Stimulated activated CD8-positive, alpha-beta memory T cell treated with anti-CD3 and anti-CD28 coated beads, Interleukin-4, amount 100 ng/mL, for 48 hours (primary cell): ENCODE measurements at regions not wholly inside any gene's neighbourhood (a gene's known extent, or its start where the extent isn't known, plus 50 kb on each side); places are given as distances from the start of the nearest gene placed in this dataset.

Experiments used
- DNase-seq: peaks from one replicate; pipeline ENCODE4 v3.0.0-alpha.2; 2020

DNA sequence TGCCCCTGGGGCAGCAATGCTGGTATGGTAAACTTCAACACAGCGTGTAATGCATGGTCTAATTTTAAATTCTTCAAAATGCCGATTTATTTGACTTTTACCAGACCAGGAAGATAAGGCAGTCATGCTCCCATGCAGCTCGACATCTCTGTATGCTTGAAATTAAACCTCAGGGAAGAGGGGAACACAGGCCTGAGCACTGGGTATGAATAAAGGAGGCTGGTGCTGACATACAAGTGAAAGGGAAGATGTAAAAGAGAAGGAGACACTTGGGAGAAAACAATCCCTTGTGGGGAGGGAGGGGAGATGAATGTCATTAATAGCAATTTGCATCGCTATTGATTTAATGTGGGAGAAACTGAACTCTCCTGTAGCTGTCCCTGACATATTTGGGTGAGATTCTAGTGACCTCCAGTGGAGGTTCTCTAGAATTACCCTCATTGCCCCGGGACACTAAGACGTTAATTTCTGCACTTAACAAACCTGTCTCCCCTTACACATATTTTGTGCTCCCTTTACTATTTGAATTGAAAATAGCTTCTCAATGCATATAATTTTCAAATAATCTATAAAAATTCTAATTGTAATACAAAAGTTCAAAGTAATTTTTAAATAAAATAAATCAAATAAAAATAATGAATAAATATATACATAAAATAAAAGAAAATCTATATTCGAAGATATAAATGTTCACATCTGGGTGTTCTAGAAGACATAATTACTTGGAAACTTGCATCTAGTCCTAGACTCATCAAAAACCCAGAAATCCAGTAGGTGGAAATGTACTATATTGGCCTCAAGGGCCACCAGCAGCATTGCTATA lies 283.1 kb downstream of the LMX1A start:
- no peak for DNase-seq

DNA sequence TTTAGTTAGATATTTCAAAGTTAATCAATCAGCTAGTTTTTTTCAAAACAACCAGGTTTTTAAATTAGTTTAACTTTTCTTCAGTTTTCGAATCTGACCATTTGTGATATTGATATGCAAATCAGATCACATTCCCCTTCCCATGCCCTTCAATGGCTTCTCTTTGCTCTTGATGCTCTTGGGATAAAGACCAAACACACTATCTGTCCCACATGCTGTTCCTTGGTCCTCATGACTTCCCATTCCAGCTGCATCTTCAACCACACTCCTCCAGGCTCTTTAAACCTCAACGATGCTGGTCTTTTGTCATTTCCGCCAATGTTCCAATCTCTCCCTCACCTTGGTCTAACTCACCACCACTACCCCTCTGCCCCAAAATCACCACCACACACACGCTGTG lies 285.8 kb downstream of the LMX1A start:
- no peak for DNase-seq

DNA sequence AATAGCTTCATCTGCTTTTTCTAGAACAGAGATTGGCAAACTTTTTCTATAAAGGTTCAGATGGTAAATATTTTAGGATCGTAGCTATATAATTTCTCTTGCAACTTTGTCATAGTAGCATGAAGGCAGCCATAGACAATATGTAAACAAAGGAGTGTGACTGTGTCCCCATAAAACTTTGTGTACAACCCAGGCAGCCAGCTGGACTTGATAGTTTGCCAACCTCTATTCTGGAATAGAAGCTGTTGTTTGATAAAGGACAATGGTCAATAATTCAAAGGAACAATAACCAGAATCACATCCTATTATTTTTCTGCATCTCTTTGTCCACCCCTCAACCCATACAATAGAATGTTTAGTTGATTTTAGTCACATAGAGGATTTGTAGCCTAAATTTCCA lies 286.7 kb downstream of the LMX1A start:
- DNase-seq, result no peak

DNA sequence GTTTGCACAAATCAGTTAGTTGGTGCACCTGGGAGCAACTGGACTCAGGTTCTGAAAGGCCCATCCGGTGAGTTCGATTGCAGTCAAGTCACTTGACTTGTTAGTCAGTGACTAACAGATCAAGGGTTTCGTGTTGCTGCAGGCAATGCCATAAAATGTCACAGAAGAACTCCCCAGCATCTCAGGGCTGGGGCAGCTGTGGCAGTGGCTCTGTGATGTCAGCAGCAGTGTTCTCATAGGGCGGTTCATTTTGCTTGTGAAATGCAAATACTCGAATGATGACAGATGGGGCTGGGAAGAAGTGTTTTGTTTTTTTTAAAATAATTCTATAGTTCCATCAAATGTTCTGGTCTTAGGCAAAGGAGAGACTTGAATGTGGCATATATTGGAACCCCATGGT lies 287.8 kb downstream of the LMX1A start:
- DNase-seq, result no peak

DNA sequence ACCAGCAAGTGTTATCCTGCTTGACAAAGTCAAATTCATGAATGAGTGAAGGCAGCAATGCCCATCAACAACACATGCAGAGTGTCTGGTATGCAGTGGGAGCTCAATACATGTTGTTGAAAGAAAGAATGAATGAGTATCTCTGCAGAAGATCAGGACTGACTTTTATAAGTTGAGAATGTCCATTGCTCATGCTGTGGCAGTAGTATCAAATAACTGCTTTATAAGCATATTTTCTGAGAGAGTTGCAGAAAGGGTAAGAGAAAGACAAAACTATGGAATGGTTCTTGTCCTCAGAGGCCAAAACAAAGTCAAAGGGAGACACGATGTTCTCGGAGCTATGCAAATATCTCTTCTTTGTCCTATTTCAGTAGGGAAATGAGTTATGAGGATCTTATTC lies 288.7 kb downstream of the LMX1A start:
- no peak for DNase-seq

DNA sequence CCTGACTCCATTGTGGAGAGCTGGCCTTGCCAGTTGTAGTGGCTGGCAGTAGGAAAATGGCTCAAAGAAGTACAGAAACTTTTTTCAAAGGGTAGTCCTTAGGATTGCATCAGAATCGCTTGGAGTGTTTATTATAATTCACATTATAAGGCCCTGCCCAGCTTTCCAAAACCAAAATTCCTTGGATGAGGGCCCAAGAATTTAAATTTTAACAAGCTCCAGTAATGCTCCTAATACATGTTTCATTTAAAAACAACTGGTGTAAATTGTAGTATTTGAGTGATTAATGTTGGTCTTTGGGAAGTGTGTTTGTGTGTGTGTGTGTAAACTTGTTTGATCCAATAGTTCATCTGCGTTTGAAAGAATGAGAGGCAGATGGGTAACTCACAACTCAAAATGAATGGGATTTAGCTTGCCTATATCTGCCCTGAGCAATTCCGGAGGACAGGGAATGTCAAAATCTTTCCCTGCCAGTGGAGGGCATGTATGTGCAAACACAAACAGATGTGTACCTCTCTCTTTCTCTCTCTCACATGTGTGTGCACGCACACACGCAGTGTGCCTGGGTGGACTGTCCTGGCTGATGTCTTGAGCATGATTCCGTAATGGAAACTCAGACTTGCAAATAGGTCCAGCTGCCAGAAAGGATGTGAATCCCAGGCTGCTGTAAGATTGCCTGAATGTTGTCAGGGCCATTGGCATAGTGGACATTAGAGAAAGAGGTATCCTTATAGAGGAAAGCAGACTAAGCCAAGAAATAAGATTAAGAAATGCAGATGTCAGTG lies 293.1 kb downstream of the LMX1A start:
- DNase-seq, result no peak

DNA sequence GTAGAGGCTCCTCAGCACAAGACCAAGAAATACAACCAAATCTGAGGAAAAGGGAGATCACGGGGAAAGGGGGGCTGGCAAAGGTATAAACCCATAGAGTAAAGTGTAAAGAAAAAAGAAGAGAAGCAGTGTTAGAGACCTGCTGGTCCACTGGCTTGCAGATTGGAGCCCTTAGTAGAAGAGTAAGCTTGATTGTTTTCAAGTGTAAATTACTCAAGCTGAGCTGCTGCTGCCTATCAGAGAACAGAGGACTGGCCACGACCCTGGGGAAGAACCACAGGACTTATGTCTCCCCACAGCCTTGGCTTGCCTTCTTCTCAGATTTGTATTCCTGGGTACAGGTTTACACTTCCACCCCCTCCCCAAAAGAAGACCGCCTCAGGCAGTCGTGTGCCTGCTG lies 294.2 kb downstream of the LMX1A start:
- DNase-seq, result no peak

DNA sequence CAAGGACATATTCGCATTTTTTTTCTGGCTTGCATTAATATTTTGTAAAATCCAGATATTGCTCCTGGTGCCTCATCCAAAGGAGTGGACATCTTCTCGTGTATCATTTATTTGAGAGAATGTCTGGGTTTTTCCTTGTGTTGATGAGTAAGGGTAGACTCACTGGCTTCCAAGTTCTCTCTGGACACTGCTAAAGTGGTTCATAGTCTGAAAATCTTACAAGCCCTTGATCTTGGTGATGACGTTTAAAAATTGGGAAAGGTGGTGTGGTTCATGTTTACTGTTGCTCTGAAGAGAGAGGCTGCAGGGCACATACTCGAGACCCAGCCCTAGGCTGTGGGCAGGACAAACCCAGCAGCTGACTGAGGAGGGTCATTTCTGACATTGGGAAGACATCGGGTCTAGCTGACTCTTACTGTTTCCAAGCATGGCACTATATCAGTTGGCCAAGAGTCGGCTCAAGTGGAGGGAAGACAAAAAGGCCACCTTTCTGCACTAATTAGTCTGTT lies 296.2 kb downstream of the LMX1A start:
- no peak for DNase-seq

DNA sequence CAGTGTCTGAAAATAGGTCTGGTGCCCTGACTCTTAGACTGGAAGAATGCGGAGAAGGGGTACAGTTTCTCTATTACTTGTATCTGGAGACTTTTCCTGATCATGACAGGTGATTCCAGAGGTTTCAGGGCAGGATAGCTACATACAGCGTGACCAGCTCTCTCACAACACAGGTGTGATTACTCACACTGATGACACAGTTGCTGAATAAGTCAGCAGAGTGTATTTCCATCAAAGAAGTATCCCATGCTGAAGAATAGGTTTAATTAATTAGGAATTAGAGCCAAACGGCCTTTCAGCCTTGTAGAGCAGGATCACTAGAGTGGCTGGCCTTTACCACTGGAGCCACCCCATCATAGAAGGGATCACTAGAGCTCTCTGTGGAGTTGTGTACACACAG lies 298.6 kb downstream of the LMX1A start:
- no peak for DNase-seq

DNA sequence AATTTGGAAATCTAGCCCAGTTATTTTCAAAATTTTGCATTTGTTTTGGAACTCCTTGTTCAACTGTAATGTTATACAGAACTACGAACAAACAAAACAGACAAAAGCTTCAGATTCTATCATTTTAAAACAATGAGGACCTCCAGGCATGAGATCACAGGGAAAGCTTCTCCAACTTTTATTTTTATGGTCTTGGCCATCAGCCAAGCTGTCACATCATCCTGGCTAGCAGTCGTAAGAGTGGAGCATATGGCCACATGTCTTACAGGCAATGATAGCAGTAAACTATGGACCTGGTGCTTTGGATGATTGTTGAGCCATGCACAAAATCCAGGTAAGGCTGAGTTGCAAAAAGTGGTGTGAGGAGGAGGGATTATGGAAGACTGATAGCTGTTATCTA lies 299.6 kb downstream of the LMX1A start:
- no peak for DNase-seq

DNA sequence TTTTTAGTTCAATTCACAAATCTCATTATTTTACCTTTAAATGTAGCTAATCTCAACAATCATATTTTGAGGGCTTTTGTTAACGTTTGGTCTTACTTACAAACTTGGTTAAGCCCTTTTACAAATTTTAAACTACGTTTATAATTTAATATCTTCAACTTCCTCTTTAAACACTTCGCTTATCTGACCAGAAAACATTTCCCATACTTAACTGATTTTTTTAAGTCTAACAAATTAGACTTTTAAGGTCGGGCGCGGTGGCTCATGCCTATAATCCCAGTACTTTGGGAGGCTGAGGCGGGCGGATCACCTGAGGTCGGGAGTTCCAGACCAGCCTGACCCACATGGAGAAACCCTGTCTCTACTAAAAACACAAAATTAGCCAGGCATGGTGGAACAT lies 300.9 kb downstream of the LMX1A start:
- no peak for DNase-seq

DNA sequence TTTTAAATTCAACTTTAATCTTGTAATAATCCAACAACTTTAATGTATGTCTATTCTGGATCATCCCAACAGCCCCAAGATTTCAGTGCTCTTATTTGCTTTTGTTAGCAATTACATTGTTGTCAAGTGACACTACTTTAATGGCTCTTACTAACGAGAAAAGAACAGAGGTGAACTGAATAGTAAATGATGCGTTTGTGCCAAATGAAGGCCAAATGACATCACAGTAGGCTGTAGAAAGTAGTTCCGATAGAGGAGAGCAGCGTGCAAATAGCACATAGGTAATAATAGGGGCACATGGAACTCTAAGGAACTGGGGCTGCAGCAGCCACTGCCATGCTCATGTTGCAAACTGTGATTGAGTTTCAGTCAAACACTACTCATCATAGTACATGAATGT lies 301.9 kb downstream of the LMX1A start:
- no peak for DNase-seq

DNA sequence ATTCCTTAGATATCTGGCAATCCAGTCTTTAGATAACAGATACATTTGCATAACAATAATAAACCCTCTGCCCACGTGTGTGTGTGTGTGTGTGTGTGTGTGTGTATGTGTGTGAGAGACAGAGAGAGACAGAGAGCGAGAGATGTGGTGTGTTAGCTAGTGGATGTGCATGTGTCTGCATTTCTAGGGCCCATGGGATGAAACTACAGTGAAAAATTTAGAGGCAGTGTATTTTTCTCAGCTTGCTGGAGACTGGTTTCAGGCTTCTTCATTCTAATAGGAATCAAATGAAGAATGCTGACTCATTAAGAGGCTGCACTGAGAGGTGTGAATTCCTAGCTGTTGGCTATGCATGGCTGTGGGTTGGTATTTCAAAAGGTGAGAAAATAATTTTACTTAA lies 303.2 kb downstream of the LMX1A start:
- no peak for DNase-seq

DNA sequence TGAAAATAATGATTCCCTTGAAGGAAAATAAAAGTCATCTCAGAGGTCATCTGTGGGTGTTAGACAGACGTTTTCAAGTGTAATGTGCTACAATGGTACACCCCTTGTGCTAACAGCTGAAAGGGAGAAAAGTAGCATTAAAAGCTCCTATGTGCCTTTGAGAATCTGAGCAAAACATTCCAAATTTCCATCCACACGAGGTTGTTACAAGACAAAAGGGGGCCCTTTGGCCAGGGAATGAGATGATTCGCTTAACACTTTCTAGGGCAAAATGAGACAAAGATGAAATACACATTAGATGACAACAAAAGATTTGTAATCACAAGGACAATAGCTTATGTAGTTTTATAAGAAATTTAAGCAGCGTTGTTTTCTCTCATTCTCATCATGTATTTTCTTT lies 303.6 kb downstream of the LMX1A start:
- DNase-seq, result no peak

DNA sequence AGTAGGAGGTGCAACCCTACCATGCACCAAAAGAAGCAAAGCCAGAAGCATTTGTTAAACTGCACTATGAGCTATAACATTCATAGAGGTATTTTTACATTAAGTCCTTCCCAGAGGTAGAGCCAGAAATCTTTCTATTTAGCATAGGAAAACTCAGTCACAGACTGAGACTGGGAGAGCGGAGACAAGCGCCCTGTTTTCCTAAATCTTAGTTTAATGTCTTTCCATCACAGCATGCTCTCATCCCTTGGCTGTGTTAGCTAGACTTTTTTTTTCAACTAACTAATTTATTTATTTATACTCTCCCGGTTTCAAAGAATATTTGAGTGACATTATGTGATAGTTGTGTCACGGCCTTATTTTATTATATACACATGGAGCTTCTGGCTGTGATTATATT lies 304.1 kb downstream of the LMX1A start:
- DNase-seq, result no peak

DNA sequence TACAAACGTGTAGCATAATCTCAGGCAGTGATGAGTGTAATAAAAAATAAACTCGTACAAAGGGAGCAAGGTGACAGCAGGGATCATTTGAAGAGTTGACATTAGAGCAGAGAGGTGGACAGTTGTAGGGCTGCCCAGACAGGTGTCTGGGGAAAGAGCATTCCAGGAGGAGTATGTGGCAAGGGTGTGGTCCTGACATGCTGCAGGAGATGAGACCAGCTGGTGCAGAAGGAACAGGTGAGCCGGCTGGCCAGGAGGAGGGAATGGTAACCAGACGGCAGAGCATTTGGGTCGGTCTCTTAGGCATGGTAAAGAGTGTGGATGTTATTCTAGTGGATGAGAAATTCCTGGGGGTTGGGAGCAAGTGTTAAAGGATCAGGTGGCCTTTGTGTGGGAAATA lies 306.3 kb downstream of the LMX1A start:
- no peak for DNase-seq

DNA sequence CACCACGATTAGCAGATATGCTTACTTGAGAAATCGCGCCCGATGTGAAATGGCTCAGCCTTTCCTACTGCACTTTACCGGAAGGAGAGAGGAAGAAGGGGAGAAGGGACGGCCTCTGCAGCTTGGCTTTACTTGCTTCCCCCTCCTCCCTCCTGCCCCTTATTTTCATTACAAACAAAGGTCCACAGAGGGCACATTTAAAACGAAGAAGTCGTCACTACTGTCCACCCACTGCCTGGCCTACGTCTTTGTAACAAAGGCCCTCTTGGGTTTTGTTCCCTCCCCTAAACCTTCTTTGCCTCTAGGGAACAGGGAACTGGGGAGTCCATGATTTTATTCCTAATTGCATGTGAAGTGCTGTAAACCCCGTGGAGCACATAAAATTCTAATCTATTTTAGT lies 308.5 kb downstream of the LMX1A start:
- no peak for DNase-seq

DNA sequence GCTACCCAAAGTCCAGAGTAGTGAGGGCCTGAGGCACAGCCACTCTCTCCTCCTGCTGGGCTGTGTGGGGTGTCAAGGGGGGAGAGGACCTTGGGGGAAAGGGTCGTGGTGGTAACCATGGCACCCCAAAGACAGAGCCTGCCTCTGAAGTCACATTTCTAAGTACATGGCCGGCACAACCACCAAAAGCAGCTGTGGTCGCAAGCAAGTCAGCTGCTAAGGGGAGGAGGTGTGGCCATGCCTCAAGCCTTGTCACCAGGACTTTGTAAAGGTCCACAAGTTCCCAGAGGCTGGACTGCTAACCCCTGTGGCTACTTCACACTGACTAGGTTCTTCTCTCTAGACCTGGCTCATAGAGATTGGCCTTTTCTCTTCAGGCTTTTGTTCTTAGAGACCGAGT lies 310.6 kb downstream of the LMX1A start:
- no peak for DNase-seq

DNA sequence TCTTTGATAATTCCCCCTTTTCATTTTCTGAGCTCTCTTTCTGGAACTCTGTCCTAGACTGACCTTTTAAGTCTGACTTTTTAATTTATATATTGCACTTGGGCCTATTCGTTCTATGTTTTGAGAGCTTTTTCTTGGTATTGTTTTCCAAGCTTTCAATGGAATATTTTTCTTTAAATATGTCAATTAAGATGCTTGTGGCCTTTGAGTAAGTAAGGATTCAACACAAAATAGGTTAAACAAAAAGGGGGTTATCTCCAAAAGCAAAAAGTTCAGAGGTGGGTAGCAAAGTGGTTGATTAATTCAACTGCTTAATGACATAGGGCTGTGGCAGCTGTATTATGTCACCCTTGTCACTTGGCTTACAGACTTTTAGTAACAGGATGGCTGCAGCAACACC lies 315.9 kb downstream of the LMX1A start:
- DNase-seq, result no peak

DNA sequence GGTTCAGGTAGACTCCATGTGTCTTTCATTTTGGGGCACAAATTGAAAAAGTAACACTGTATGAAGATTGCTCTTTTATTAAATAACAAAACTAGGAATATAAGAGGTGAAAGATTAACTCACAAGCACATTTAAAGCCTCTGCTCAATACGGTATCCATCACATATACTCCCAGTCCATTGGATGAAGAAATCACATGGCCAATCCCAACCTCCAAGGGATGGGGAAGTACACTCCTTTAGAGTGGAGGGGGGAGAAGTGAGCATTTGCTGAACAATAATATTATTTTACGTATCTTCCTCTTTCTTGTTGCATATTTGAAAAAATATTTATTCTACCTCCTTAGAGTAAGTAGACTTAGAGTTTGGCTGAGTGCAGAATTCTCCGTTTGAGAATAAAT lies 316.5 kb downstream of the LMX1A start:
- no peak for DNase-seq

DNA sequence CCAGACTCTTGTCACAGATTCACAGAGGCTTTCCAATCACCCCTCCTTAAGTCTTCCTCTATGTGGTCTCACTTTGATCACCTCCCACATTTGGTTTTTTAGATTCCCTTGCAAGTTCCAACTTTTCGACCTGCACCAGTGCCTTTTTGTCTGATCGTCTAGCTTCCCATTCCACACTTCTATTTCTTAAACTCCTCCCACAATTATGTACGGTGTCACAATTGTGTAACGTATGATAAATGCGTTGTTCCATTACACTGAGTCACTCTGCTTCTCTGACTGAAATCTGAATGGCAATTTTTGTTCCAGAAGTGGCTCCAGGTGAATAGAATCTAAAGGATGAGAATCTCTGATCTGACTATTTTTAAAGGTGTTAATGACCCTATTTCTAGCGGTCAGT lies 320.1 kb downstream of the LMX1A start:
- DNase-seq, result no peak

DNA sequence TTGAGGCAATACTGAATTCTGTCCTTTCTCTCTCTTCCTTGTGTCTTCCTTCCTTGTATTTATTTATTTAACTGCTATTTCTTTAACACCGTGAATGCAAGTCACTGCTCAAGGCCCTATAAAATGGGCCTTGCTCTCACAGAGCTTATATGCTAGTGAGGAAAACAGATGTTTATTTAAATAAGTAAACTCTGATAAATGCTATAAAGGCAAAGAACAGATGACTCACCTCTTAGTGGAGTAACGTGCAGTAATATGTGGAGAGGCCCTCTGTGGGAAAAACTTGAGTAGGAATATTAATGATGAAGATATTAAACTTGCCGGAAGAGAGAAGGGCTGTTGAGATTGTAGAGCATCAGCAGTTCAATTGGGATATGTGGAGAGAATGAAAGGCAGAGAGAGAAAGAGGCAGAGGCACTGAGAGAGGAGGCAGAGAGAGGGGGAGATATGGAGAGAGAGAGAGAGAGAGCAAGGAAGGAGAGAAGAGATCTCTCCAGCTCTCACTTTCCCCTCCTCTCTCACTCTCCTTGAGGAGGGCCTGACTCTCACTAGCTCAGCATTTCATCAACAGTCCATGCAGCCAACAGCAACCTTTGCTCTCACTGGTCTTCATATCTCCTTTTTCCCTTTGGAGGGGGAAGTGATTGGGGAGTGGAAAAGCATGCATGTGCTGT lies 322.2 kb downstream of the LMX1A start:
- no peak for DNase-seq

DNA sequence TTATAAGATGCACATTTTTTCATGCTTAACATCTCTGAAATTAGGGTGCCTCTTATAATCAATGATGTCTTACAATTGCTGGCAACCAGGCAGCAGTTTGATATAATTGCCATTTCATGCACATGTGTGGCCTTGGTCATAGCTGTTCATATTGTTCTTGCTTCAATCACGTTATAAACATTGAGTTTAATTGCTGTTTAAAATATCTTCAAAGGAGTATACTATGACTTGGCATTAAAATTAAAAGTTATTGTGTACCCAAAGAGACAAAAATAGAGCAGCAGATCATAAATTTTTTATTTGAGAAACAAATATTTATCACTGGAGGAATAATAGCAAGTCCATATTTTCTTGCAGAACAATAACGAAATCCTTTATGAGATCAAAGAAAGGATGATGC lies 325.5 kb downstream of the LMX1A start:
- no peak for DNase-seq

DNA sequence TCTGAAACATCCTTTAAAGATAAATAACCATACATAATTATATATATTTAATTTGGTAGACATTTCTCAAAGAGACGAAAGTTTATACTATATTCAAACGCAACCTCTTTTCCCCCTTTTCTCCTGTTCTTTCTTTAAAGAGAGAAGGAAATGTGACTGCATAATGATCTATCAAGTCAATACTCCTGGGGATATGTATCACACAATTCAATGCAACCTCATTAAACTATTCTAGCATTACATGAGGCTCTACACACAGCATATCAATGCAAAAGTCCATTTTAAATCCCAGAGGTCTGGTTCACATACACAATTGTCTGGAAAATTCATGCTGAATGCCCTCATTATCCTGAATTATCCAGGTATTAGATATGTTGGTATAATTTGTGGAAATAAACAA lies 330.7 kb downstream of the LMX1A start:
- no peak for DNase-seq
